Epidermal melanocyte (primary cell): ENCODE measurements at regions not wholly inside any gene's neighbourhood (a gene's known extent, or its start where the extent isn't known, plus 50 kb on each side); places are given as distances from the start of the nearest gene placed in this dataset.

ENCODE experiments used
- DNase-seq: peaks from one replicate; pipeline ENCODE4 v3.0.0; 2011; ENCODE audit warnings: low spot score; ENCODE audit not compliant: insufficient read length

DNA sequence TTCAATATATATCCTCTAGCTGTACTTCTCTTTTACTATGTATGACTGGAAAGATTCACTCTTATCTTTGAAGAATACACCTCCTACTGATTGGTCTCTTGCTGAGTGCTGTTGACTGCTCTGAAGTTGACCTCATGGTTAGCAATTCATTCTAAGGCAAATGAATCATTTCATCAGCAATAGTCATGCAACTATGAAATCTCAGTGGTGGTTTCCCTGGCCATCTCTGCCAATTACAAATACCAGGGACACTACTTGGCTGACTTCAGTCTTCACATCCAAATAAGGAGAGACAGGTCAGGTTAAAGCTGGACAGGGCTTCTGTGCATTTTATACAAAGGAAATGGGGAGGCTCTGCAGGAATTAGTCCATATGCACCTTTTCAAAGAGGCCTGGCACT, 333.5 kb upstream of the ACTBL2 start:
- DNase-seq: peak; percentile 17

GRCh38 chr5:57805732-57806131, 323.1 kb upstream of the ACTBL2 start:
- DNase-seq: no peak

DNA sequence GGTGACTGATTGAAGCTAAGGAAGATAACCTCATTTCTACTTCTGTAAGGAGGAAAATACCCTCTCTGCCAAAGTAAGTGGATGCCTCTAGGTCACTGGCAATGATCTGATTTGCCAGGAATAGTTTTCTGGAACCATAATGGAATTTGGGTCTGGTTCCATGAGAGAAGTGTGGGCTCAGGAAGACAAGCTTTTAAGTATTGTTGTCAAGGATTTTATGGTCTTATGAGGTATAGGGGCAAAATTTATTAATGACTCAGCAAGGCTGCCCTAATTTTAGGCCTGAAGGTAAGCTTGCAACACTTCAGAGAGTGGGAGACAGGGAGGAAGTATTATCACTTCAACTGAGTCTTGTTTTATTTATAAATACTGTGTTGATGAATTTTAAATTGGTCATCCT, 322.6 kb upstream of the ACTBL2 start:
- no peak for DNase-seq

GRCh38 chr5:57804505-57804904, 321.9 kb upstream of the ACTBL2 start:
- no peak for DNase-seq

DNA sequence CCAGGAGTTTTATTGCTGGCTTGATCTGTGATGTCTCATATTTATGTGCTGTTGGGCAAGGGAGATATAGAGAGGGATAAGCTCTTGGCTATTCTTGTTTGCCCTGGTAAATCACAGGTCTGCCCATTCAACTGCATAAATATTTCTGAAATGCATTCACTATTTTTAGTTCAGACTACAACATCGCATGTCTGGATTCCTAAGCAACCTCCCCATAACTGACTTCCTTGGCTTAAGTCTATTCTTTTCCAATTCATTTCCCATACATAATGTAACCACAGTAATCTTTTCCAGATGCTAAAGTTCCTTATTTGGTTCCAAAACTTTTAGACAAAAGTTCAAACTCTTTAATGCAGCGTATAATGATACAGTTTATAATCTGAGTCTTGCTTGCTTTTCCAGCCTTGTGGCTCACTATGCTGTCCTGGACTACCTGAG, 321.4 kb upstream of the ACTBL2 start:
- DNase-seq: peak; percentile 35

DNA sequence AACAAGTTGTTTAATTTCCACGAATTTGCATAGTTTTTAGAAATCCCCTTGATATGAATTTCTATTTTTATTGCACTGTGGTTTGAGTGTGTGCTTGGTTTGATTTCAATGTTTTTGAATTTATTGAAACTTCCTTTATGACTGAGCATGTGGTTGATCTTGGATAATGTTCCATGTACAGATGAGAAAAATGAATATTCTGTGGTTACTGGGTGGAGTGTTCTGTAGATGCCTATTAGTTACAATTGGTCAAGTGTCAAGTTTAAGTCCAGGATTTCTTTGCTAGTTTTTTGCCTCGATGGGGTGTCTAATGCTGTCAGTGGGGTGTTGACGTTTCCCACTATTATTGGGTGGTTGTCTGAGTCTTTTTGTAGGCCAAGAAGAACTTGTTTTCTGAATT, 319.5 kb upstream of the ACTBL2 start:
- no peak for DNase-seq

- no peak for DNase-seq
Observed at GRCh38 chr5:57795203-57795602, 312.6 kb upstream of the ACTBL2 start.

DNA sequence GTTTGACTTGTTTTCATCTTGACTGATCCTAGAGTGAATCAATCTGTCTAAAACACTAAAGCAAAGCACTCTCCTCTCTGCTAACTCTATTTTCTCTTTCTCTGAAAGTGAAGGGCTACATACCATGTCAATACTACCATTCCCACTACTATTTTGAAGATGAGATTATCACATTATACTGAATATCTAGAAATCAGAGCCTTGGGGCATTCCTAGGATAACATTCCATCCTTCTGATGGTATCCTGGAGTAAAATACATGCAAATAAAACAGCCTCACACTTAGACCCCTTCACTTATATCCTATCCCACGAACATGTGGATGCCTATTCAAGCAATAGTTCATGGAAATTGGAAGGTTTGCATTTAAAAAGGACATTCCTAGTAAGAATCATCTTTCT, 309.3 kb upstream of the ACTBL2 start:
- no peak for DNase-seq

- DNase-seq: no peak
Observed at GRCh38 chr5:57785946-57786345, 303.3 kb upstream of the ACTBL2 start.

DNA sequence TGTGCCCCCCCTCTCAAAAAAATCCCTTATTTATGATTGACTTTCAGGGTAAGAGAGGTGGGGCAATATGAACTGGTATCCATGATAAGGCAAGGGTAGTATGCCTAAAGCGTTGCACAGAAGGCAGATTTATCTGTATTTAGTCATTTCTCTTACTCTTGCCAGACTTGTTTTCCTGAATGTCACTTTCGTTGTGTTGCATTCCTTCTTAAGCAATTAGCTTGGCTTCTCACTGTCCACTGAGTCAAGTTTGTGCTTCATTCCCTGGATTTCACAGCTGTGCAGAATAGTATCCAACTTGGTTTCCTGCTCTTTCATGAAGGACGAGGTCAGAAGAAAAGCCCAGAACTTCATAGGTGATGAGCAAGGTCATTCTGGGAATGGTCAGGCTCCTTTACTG, 301.5 kb upstream of the ACTBL2 start:
- DNase-seq: no peak

GRCh38 chr5:57783693-57784092, 301.1 kb upstream of the ACTBL2 start:
- DNase-seq: no peak

DNA sequence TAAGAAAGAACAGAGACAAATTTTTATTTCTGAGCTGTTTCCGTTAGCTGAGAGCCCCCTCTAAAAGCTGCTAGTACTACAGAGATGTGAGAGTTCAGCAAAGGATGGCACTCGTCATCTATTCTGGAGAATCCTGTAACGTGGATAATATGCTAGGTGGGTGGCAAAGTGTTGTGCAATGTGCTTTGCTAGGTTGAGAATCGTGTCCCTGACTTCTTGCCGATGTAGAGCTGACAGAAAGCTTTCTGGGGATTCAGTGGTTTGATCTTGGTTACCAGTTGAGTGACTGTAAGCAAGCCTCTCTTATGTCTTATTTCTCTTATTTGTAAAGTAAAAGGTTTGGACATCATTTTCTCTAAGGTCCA, 298.3 kb upstream of the ACTBL2 start:
- DNase-seq: no peak

DNA sequence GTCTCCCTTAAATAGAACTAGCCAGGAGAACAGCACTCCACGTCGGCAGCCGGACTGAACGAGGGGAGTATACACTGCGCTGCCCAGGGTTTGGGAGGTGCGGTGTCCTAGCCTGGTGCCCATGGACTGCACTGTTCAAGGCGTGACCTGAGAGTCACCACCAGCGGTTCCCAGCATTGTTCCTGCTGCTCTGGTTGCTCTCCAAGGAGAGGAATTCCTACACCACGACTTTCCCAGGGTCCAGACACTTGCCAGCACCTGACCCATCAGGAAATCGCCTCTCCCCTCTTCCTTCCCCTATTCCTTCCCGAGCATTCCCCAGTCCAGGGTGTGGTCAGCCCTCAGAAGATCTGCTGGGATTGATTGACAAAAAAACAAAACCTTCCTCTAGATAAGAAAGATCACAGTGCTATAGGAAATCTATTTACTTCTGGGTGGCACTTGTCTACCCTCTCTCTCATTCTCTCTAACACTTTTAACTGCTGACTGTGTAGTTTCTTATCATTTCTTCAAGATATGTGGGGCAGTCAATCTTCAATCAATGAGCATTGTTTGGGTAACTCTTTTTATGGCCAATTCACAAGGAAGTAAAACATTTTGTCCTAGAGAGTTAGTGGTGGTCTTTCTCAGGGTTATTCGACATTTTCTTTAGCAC, 297.8 kb upstream of the ACTBL2 start:
- DNase-seq: no peak

GRCh38 chr5:57779383-57780223, 297.0 kb upstream of the ACTBL2 start:
- no peak for DNase-seq

- DNase-seq: no peak
Observed at GRCh38 chr5:57778501-57779091, 296.0 kb upstream of the ACTBL2 start.

- no peak for DNase-seq
Observed at GRCh38 chr5:57777174-57777581, 294.6 kb upstream of the ACTBL2 start.

- DNase-seq: no peak
Observed at GRCh38 chr5:57776035-57776434, 293.4 kb upstream of the ACTBL2 start.

GRCh38 chr5:57774439-57774838, 291.8 kb upstream of the ACTBL2 start:
- DNase-seq: no peak

- DNase-seq: no peak
Observed at GRCh38 chr5:57772512-57772911, 289.9 kb upstream of the ACTBL2 start.

DNA sequence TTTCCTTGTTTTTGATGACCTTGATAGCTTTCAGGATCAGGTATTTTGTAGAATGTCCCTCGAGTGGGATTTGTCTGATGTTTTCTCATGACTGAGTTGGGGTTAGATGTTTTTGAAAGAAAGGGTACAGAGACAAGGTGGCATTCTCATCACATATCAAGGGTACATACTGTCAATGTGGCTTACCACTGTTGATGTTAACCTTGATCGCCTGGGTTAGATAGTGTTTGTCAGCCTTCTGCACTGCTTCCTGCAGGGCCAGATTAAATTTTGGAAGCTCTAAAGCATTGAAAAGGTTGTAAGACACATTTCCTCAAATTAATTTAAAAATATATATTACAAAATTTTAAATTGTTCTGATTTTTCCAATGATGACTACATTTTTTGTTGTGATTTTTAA, 287.4 kb upstream of the ACTBL2 start:
- DNase-seq: no peak

DNA sequence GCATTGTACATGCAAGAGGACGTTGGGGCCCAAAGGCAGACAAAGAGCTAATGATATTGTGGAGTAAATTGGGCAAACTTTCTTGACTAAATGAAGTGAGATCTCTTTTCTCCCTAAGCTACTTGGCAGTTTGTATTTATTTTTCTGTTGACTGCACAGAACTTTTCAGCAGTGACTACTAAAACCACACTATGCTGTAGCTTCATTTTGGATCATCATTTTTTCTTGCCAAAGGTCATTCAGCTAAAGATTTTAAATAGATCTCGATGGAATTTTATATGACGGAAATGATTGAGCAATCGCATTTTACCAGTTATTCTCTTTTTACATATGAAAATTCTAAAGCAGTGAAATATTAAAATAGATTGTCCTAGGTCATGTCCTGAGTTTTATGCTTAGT, 286.1 kb upstream of the ACTBL2 start:
- DNase-seq: no peak

- no peak for DNase-seq
Observed at GRCh38 chr5:57764479-57765089, 282.0 kb upstream of the ACTBL2 start.
